Hematopoietic multipotent progenitor cell treated with erythropoietin and hydrocortisone succinate and interleukin-3 and kit ligand, for 6 days (in vitro differentiated cells): ENCODE measurements at regions not wholly inside any gene's neighbourhood (a gene's known extent, or its start where the extent isn't known, plus 50 kb on each side); places are given as distances from the start of the nearest gene placed in this dataset.

Experiments used
- DNase-seq: peaks from one replicate; pipeline ENCODE4 v3.0.0-alpha.2; 2015

- DNase-seq = no peak
Observed at GRCh38 chr2:104164721-104165252, 689.1 kb upstream of the POU3F3 start.

- no peak for DNase-seq
Observed at GRCh38 chr2:104177179-104177578, 676.7 kb upstream of the POU3F3 start.

- DNase-seq = no peak
Observed at GRCh38 chr2:104179644-104180043, 674.3 kb upstream of the POU3F3 start.

GRCh38 chr2:104200533-104201168 is 653.3 kb upstream of the POU3F3 start:
- DNase-seq = no peak

- DNase-seq = no peak
Observed at GRCh38 chr2:104213758-104214157, 640.2 kb upstream of the POU3F3 start.

- no peak for DNase-seq
Observed at GRCh38 chr2:104215269-104216161, 638.4 kb upstream of the POU3F3 start.

GRCh38 chr2:104233591-104233990 is 620.3 kb upstream of the POU3F3 start:
- DNase-seq = no peak

- no peak for DNase-seq
Observed at GRCh38 chr2:104236491-104236890, 617.4 kb upstream of the POU3F3 start.

- no peak for DNase-seq
Observed at GRCh38 chr2:104240984-104241383, 612.9 kb upstream of the POU3F3 start.

GRCh38 chr2:104249629-104250028 is 604.3 kb upstream of the POU3F3 start:
- DNase-seq = no peak

GRCh38 chr2:104250635-104251034 is 603.3 kb upstream of the POU3F3 start:
- no peak for DNase-seq

GRCh38 chr2:104254017-104254416 is 599.9 kb upstream of the POU3F3 start:
- DNase-seq = no peak

- DNase-seq = no peak
Observed at GRCh38 chr2:104262714-104263113, 591.2 kb upstream of the POU3F3 start.

GRCh38 chr2:104279646-104280045 is 574.3 kb upstream of the POU3F3 start:
- DNase-seq = no peak

GRCh38 chr2:104280216-104280615 is 573.7 kb upstream of the POU3F3 start:
- DNase-seq = no peak

- DNase-seq = no peak
Observed at GRCh38 chr2:104286841-104287240, 567.1 kb upstream of the POU3F3 start.

GRCh38 chr2:104289651-104290565 is 564.0 kb upstream of the POU3F3 start:
- DNase-seq = no peak

GRCh38 chr2:104290566-104290891 is 563.4 kb upstream of the POU3F3 start:
- DNase-seq = no peak

GRCh38 chr2:104312684-104313083 is 541.2 kb upstream of the POU3F3 start:
- no peak for DNase-seq

- no peak for DNase-seq
Observed at GRCh38 chr2:104318001-104318665, 535.8 kb upstream of the POU3F3 start.

GRCh38 chr2:104321116-104321795 is 532.7 kb upstream of the POU3F3 start:
- DNase-seq = no peak

- peak; percentile 13 for DNase-seq
Observed at GRCh38 chr2:104321796-104322349, 532.0 kb upstream of the POU3F3 start.
